ENCODE measurements at regions not wholly inside any gene's neighbourhood (a gene's known extent, or its start where the extent isn't known, plus 50 kb on each side); places are given as distances from the start of the nearest gene placed in this dataset.
"Not testable (repeated sequence)": the region's sequence is repeated elsewhere in the genome, so short reads cannot be mapped to it uniquely, and the experiment has no call there.

DNA sequence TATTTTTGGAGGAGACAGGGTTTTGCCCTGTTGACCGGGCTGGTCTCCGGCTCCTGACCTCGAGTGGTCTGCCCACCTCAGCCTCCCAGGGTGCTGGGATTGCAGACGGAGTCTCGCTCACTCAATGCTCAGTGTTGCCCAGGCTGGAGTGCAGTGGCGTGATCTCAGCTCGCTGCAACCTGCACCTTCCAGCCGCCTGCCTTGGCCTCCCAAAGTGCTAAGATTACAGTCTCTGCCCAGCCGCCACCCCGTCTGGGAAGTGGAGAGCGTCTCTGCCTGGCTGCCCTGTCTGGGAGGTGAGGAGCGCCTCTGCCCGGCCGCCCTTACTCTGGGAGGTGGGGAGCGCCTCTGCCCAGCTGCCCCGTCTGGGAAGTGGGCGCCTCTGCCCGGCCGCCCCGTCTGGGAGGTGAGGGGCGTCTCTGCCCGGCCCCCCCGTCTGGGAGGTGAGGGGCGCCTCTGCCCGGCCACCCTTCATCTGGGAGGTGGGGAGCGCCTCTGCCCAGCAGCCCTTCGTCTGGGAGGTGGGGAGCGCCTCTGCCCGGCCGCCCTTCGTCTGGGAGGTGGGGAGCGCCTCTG lies 249.8 kb upstream of the USP15 start:
- TF ChIP-seq, protein P1, sequence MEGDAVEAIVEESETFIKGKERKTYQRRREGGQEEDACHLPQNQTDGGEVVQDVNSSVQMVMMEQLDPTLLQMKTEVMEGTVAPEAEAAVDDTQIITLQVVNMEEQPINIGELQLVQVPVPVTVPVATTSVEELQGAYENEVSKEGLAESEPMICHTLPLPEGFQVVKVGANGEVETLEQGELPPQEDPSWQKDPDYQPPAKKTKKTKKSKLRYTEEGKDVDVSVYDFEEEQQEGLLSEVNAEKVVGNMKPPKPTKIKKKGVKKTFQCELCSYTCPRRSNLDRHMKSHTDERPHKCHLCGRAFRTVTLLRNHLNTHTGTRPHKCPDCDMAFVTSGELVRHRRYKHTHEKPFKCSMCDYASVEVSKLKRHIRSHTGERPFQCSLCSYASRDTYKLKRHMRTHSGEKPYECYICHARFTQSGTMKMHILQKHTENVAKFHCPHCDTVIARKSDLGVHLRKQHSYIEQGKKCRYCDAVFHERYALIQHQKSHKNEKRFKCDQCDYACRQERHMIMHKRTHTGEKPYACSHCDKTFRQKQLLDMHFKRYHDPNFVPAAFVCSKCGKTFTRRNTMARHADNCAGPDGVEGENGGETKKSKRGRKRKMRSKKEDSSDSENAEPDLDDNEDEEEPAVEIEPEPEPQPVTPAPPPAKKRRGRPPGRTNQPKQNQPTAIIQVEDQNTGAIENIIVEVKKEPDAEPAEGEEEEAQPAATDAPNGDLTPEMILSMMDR (IDR thresholded peaks at IDR 0.05; ENCODE audit: poor library complexity) = not testable (repeated sequence)
- not testable (repeated sequence) for TF ChIP-seq EZH2phosphoT487 (IDR thresholded peaks at IDR 0.05; ENCODE audit: low read depth, severe bottlenecking, unreplicated experiment)

Data from hepatocyte (in vitro differentiated cells).